ENCODE measurements at regions not wholly inside any gene's neighbourhood (a gene's known extent, or its start where the extent isn't known, plus 50 kb on each side); places are given as distances from the start of the nearest gene placed in this dataset.
"Not testable (repeated sequence)": the region's sequence is repeated elsewhere in the genome, so short reads cannot be mapped to it uniquely, and the experiment has no call there.

- no peak for DNase-seq (ENCODE audit: low read depth in 4 of 4, low spot score in 2 of 4)
These were observed 379.7 kb downstream of the BMP2 start for GRCh38 chr20:7147220-7147601.

GRCh38 chr20:7151676-7152470 lies 384.4 kb downstream of the BMP2 start:
- DNase-seq (ENCODE audit: low read depth in 4 of 4, low spot score in 2 of 4) = no peak

GRCh38 chr20:7155282-7155681 lies 387.8 kb downstream of the BMP2 start:
- DNase-seq (ENCODE audit: low read depth in 4 of 4, low spot score in 2 of 4) = no peak

GRCh38 chr20:7155794-7156193 lies 388.3 kb downstream of the BMP2 start:
- no peak for DNase-seq (ENCODE audit: low read depth in 4 of 4, low spot score in 2 of 4)

- no peak for DNase-seq (ENCODE audit: low read depth in 4 of 4, low spot score in 2 of 4)
These were observed 392.4 kb downstream of the BMP2 start for GRCh38 chr20:7159903-7160302.

- DNase-seq (ENCODE audit: low read depth in 4 of 4, low spot score in 2 of 4) = peak in 1 of 4 donors; percentile 13
These were observed 394.2 kb downstream of the BMP2 start for GRCh38 chr20:7161690-7162089.

- DNase-seq (ENCODE audit: low read depth in 4 of 4, low spot score in 2 of 4) = no peak
These were observed 404.4 kb downstream of the BMP2 start for GRCh38 chr20:7171911-7172310.

GRCh38 chr20:7174554-7174953 lies 407.1 kb downstream of the BMP2 start:
- DNase-seq (ENCODE audit: low read depth in 4 of 4, low spot score in 2 of 4) = no peak

- not testable (repeated sequence) for DNase-seq (ENCODE audit: low read depth in 4 of 4, low spot score in 2 of 4)
These were observed 408.3 kb downstream of the BMP2 start for GRCh38 chr20:7175827-7176226.

GRCh38 chr20:7178004-7178403 lies 410.5 kb downstream of the BMP2 start:
- DNase-seq (ENCODE audit: low read depth in 4 of 4, low spot score in 2 of 4) = no peak

GRCh38 chr20:7180256-7181045 lies 413.0 kb downstream of the BMP2 start:
- no peak for DNase-seq (ENCODE audit: low read depth in 4 of 4, low spot score in 2 of 4)

- DNase-seq (ENCODE audit: low read depth in 4 of 4, low spot score in 2 of 4) = no peak
These were observed 421.7 kb downstream of the BMP2 start for GRCh38 chr20:7189231-7189630.

GRCh38 chr20:7193681-7194080 lies 426.2 kb downstream of the BMP2 start:
- no peak for DNase-seq (ENCODE audit: low read depth in 4 of 4, low spot score in 2 of 4)

GRCh38 chr20:7195704-7196103 lies 428.2 kb downstream of the BMP2 start:
- DNase-seq (ENCODE audit: low read depth in 4 of 4, low spot score in 2 of 4) = no peak

- no peak for DNase-seq (ENCODE audit: low read depth in 4 of 4, low spot score in 2 of 4)
These were observed 429.0 kb downstream of the BMP2 start for GRCh38 chr20:7196481-7196880.

GRCh38 chr20:7199861-7200260 lies 432.4 kb downstream of the BMP2 start:
- no peak for DNase-seq (ENCODE audit: low read depth in 4 of 4, low spot score in 2 of 4)

- no peak for DNase-seq (ENCODE audit: low read depth in 4 of 4, low spot score in 2 of 4)
These were observed 439.8 kb downstream of the BMP2 start for GRCh38 chr20:7207186-7207798.

GRCh38 chr20:7210910-7211309 lies 443.4 kb downstream of the BMP2 start:
- no peak for DNase-seq (ENCODE audit: low read depth in 4 of 4, low spot score in 2 of 4)

GRCh38 chr20:7214081-7214740 lies 446.7 kb downstream of the BMP2 start:
- no peak for DNase-seq (ENCODE audit: low read depth in 4 of 4, low spot score in 2 of 4)

- DNase-seq (ENCODE audit: low read depth in 4 of 4, low spot score in 2 of 4) = no peak
These were observed 450.1 kb downstream of the BMP2 start for GRCh38 chr20:7217606-7218005.

GRCh38 chr20:7220755-7221154 lies 453.3 kb downstream of the BMP2 start:
- DNase-seq (ENCODE audit: low read depth in 4 of 4, low spot score in 2 of 4) = no peak

Measured in left renal cortex interstitium (tissue), 4 donors.